ENCODE measurements at regions not wholly inside any gene's neighbourhood (a gene's known extent, or its start where the extent isn't known, plus 50 kb on each side); places are given as distances from the start of the nearest gene placed in this dataset.

- CTCF ChIA-PET: no interaction called here
- TF ChIP-seq CTCF (conservative IDR thresholded peaks at IDR 0.05) (no peak), EZH2 (IDR thresholded peaks at IDR 0.05; ENCODE audit: low read depth) (no peak)
- POLR2A ChIA-PET (ENCODE audit: unreplicated experiment): no interaction called here
These were observed 100.5 kb upstream of the STXBP5 start for GRCh38 chr6:147103694-147104093.

DNA sequence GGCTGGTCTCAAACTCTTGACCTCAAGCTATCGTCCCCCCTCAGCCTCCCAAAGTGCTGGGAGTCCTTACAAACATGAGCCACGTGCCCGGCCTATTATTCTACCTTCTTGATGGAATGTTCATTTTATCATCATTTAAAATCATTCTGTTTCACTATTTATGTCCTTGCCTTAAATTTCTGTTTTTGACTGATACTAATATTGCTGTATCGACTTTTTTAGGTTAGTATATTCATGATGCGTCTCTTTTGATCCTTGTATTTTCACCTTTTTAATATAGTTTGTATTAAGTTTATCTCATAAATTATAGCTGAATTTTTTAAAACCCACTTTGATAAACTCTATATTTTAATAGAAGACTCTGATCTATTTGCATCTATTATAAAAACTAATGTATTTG lies 98.4 kb upstream of the STXBP5 start:
- H2AFZ ChIP-seq: no peak overlapping the region
- BruUV-seq (replicated peaks): no TSS peak
- H3K4me2 ChIP-seq: no peak overlapping the region
- no peaks in the 10 kb centered on the region for H4K20me1 ChIP-seq (ENCODE audit: insufficient read depth)
- no peak for TF ChIP-seq EZH2 (IDR thresholded peaks at IDR 0.05; ENCODE audit: low read depth)
- no peak for TF ChIP-seq CTCF (conservative IDR thresholded peaks at IDR 0.05)
- H3K27me3 ChIP-seq (ENCODE audit: insufficient read depth, low read depth): no peaks in the 10 kb centered on the region
- CTCF ChIA-PET: no interaction called here
- H3K9me3 ChIP-seq (ENCODE audit: insufficient read depth, low read depth): no peaks in the 10 kb centered on the region
- no peaks in the 10 kb centered on the region for H3K36me3 ChIP-seq (ENCODE audit: low read depth)
- no peak overlapping the region for H3K4me3 ChIP-seq
- no peaks in the 10 kb centered on the region for H3K4me1 ChIP-seq (replicated peaks; ENCODE audit: insufficient read depth)
- POLR2A ChIA-PET (ENCODE audit: unreplicated experiment): no interaction called here
- H3K27ac ChIP-seq: no peak overlapping the region
- no peaks in the 10 kb centered on the region for H3K9me2 ChIP-seq (ENCODE audit: insufficient read depth)
- no peaks in the 10 kb centered on the region for H3K79me2 ChIP-seq (ENCODE audit: low read depth)
- no peak for DNase-seq
- H3F3A ChIP-seq (ENCODE audit: insufficient read depth, low read depth): no peaks in the 10 kb centered on the region
- intact Hi-C loops (cut with micrococcal nuclease; ENCODE audit: unreplicated experiment): no loop called here

More at GRCh38 chr6:147103694-147104093, 100.5 kb upstream of the STXBP5 start:
- Histone ChIP-seq H4K20me1 (ENCODE audit: insufficient read depth) (no peaks in the 10 kb centered on the region), H3F3A (ENCODE audit: insufficient read depth, low read depth) (no peaks in the 10 kb centered on the region), H3K27me3 (ENCODE audit: insufficient read depth, low read depth) (no peaks in the 10 kb centered on the region), H3K36me3 (ENCODE audit: low read depth) (no peaks in the 10 kb centered on the region), H3K4me3 (no peak overlapping the region), H3K27ac (no peak overlapping the region), H3K4me1 (replicated peaks; ENCODE audit: insufficient read depth) (no peaks in the 10 kb centered on the region), H3K4me2 (no peak overlapping the region), H3K9me3 (ENCODE audit: insufficient read depth, low read depth) (no peaks in the 10 kb centered on the region), H2AFZ (no peak overlapping the region), H3K79me2 (ENCODE audit: low read depth) (no peaks in the 10 kb centered on the region), H3K9me2 (ENCODE audit: insufficient read depth) (no peaks in the 10 kb centered on the region)
- no peak for DNase-seq
- BruUV-seq (replicated peaks): no TSS peak
- intact Hi-C loops (cut with micrococcal nuclease; ENCODE audit: unreplicated experiment): no loop called here

GRCh38 chr6:147106759-147107401 lies 97.3 kb upstream of the STXBP5 start:
- no peak overlapping the region for H3K4me2 ChIP-seq
- TF ChIP-seq EZH2 (IDR thresholded peaks at IDR 0.05; ENCODE audit: low read depth): no peak
- no peak for TF ChIP-seq CTCF (conservative IDR thresholded peaks at IDR 0.05)
- no peaks in the 10 kb centered on the region for H3K27me3 ChIP-seq (ENCODE audit: insufficient read depth, low read depth)
- H4K20me1 ChIP-seq (ENCODE audit: insufficient read depth): no peaks in the 10 kb centered on the region
- DNase-seq: no peak
- H2AFZ ChIP-seq: no peak overlapping the region
- H3F3A ChIP-seq (ENCODE audit: insufficient read depth, low read depth): no peaks in the 10 kb centered on the region
- H3K4me1 ChIP-seq (replicated peaks; ENCODE audit: insufficient read depth): no peaks in the 10 kb centered on the region
- no peak overlapping the region for H3K27ac ChIP-seq
- no peaks in the 10 kb centered on the region for H3K36me3 ChIP-seq (ENCODE audit: low read depth)
- no peaks in the 10 kb centered on the region for H3K79me2 ChIP-seq (ENCODE audit: low read depth)
- intact Hi-C loops (cut with micrococcal nuclease; ENCODE audit: unreplicated experiment): no loop called here
- BruUV-seq (replicated peaks): no TSS peak
- H3K9me2 ChIP-seq (ENCODE audit: insufficient read depth): no peaks in the 10 kb centered on the region
- CTCF ChIA-PET: no interaction called here
- POLR2A ChIA-PET (ENCODE audit: unreplicated experiment): no interaction called here
- no peaks in the 10 kb centered on the region for H3K9me3 ChIP-seq (ENCODE audit: insufficient read depth, low read depth)
- no peak overlapping the region for H3K4me3 ChIP-seq
